Esophagus squamous epithelium (tissue), 4 donors: ENCODE measurements at regions not wholly inside any gene's neighbourhood (a gene's known extent, or its start where the extent isn't known, plus 50 kb on each side); places are given as distances from the start of the nearest gene placed in this dataset.

Experiments
- CTCF ChIP-seq, 6 experiments: fragments of 450-650 bp in 4 of 6; fragments of 200-600 bp in 2 of 6; sonication (generic) in 2 of 6; IDR thresholded peaks; one replicate each; pipeline ENCODE4 v1.5.1; 2016 to 2019; ENCODE audit warnings: antibody characterized with exemption in 6 of 6, mild to moderate bottlenecking in 4 of 6, moderate library complexity in 4 of 6
- POLR2A ChIP-seq, 4 donors: fragments of 450-650 bp; IDR thresholded peaks; one replicate each; pipeline ENCODE4 v1.6.1; 2017; ENCODE audit warnings: antibody characterized with exemption in 4 of 4, mild to moderate bottlenecking in 4 of 4, moderate library complexity in 3 of 4

GRCh38 chr11:103536335-103536722, 427.1 kb downstream of the DYNC2H1 start:
- TF ChIP-seq CTCF (IDR thresholded peaks at IDR 0.05): no peak
- TF ChIP-seq POLR2A (IDR thresholded peaks at IDR 0.05): no peak
